HL-60/S4 treated with retinoic acid at 250 ng/mL for 4 days and 3 days (cell line): ENCODE measurements at regions not wholly inside any gene's neighbourhood (a gene's known extent, or its start where the extent isn't known, plus 50 kb on each side); places are given as distances from the start of the nearest gene placed in this dataset.
"Not testable (repeated sequence)": the region's sequence is repeated elsewhere in the genome, so short reads cannot be mapped to it uniquely, and the experiment has no call there.

ENCODE experiments used
- in situ Hi-C: fragments of 300-500 bp; cut with MboI; formaldehyde crosslinking; loops from 2 replicates; pipeline ENCODE4 v1.7.0; 2022; ENCODE audit warnings: low sequenced_read_pairs

GRCh38 chr1:99062192-99062591, 57.5 kb upstream of the PLPPR5 start:
- in situ Hi-C loops: no loop called here

GRCh38 chr1:99069146-99069545, 64.5 kb upstream of the PLPPR5 start:
- in situ Hi-C loops: no loop called here

- in situ Hi-C loops: not testable (repeated sequence)
Observed at GRCh38 chr1:99078529-99078928, 73.9 kb upstream of the PLPPR5 start.

GRCh38 chr1:99082366-99082765, 77.7 kb upstream of the PLPPR5 start:
- in situ Hi-C loops: no loop called here

GRCh38 chr1:99083338-99083737, 78.7 kb upstream of the PLPPR5 start:
- in situ Hi-C loops: no loop called here

- in situ Hi-C loops: no loop called here
Observed at GRCh38 chr1:99084562-99084961, 79.9 kb upstream of the PLPPR5 start.

GRCh38 chr1:99086057-99086456, 81.4 kb upstream of the PLPPR5 start:
- in situ Hi-C loops: no loop called here

- in situ Hi-C loops: no loop called here
Observed at GRCh38 chr1:99098589-99098988, 93.9 kb upstream of the PLPPR5 start.

- in situ Hi-C loops: no loop called here
Observed at GRCh38 chr1:99106274-99106673, 101.6 kb upstream of the PLPPR5 start.

GRCh38 chr1:99107680-99108079, 103.0 kb upstream of the PLPPR5 start:
- in situ Hi-C loops: no loop called here

GRCh38 chr1:99110140-99111041, 105.7 kb upstream of the PLPPR5 start:
- in situ Hi-C loops: no loop called here

GRCh38 chr1:99115231-99115630, 110.6 kb upstream of the PLPPR5 start:
- in situ Hi-C loops: no loop called here

GRCh38 chr1:99119188-99119587, 114.5 kb upstream of the PLPPR5 start:
- in situ Hi-C loops: no loop called here

- in situ Hi-C loops: no loop called here
Observed at GRCh38 chr1:99122039-99122438, 117.4 kb upstream of the PLPPR5 start.

- in situ Hi-C loops: no loop called here
Observed at GRCh38 chr1:99123936-99124335, 119.3 kb upstream of the PLPPR5 start.

- in situ Hi-C loops: no loop called here
Observed at GRCh38 chr1:99131546-99131945, 126.9 kb upstream of the PLPPR5 start.

GRCh38 chr1:99133756-99134500, 129.3 kb upstream of the PLPPR5 start:
- in situ Hi-C loops: no loop called here

- in situ Hi-C loops: no loop called here
Observed at GRCh38 chr1:99137554-99138206, 126.6 kb upstream of the PLPPR4 start.

GRCh38 chr1:99139876-99140275, 124.4 kb upstream of the PLPPR4 start:
- in situ Hi-C loops: no loop called here

- in situ Hi-C loops: no loop called here
Observed at GRCh38 chr1:99146129-99146848, 118.0 kb upstream of the PLPPR4 start.

GRCh38 chr1:99149952-99150351, 114.3 kb upstream of the PLPPR4 start:
- in situ Hi-C loops: no loop called here
